ENCODE measurements at regions not wholly inside any gene's neighbourhood (a gene's known extent, or its start where the extent isn't known, plus 50 kb on each side); places are given as distances from the start of the nearest gene placed in this dataset.

DNA sequence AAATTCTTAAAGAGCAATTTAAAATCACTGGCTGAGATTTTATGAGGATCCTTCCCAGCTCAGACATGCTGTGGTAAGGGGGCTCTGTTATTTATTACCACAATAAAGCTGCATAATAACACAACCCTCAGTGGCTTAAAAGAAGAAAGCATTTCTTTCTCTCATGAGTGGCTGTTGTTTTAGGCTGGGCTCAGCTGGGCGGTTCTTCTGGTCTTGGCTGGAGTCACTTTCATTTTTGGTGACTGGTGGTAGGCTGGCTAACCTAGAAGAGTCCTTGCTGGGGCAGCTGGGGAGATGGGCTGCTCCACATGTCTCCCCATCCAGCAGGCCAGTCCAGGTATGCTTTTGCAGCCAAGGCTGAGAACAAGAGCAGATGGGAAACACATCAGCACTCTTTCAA is 113.0 kb upstream of the MSX1 start:
- H3K36me3 ChIP-seq (ENCODE audit: control insufficient read depth in 2 of 3, insufficient read depth in 3 of 3, low read length in 3 of 3) = no peaks in the 10 kb centered on the region
- intact Hi-C loops (cut with DNase I) = no loop called here
- H3K9me3 ChIP-seq (ENCODE audit: control insufficient read depth in 2 of 3, insufficient read depth in 1 of 3, low read length in 3 of 3) = peaks cover 0 to 7% (median 0%) of the 10 kb centered on the region in 3 donors
- no peaks in the 10 kb centered on the region for H3K27me3 ChIP-seq (ENCODE audit: control insufficient read depth, insufficient read depth, low read length)
- no peak overlapping the region for H3K4me3 ChIP-seq (ENCODE audit: low read length in 3 of 3)
- H3K27ac ChIP-seq (ENCODE audit: low read depth in 2 of 2, low read length in 2 of 2) = no peak overlapping the region
- DNase-seq = no peak
- TF ChIP-seq, protein P1, sequence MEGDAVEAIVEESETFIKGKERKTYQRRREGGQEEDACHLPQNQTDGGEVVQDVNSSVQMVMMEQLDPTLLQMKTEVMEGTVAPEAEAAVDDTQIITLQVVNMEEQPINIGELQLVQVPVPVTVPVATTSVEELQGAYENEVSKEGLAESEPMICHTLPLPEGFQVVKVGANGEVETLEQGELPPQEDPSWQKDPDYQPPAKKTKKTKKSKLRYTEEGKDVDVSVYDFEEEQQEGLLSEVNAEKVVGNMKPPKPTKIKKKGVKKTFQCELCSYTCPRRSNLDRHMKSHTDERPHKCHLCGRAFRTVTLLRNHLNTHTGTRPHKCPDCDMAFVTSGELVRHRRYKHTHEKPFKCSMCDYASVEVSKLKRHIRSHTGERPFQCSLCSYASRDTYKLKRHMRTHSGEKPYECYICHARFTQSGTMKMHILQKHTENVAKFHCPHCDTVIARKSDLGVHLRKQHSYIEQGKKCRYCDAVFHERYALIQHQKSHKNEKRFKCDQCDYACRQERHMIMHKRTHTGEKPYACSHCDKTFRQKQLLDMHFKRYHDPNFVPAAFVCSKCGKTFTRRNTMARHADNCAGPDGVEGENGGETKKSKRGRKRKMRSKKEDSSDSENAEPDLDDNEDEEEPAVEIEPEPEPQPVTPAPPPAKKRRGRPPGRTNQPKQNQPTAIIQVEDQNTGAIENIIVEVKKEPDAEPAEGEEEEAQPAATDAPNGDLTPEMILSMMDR (IDR thresholded peaks at IDR 0.05; ENCODE audit: borderline replicate concordance, extremely low read depth, insufficient read depth) = no peak
- H3K9ac ChIP-seq (ENCODE audit: low read length in 3 of 3) = no peak overlapping the region
- H3K4me1 ChIP-seq (ENCODE audit: control insufficient read depth in 2 of 3, insufficient read depth in 2 of 3, low read depth in 1 of 3, low read length in 3 of 3) = no peaks in the 10 kb centered on the region
- no peak for FAIRE-seq

DNA sequence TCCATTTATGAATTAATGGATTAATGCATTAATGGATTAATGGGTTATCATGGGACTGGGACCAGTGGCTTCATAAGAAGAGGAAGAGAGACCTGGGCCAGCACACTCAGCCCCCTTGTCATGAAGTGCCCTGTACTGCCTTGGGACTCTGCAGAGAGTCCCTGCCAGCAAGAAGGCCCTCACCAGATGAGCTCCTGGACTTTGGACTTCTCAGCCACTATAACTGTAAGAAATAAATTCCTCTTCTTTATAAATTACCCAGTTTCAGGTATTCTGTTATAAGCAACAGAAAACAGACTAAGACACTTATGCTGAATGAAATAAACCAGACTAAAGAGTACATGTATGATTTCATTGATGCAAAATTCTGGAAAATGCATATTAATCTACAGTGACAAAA is 119.4 kb upstream of the MSX1 start:
- Histone ChIP-seq H3K27ac (ENCODE audit: low read depth in 2 of 2, low read length in 2 of 2) (no peak overlapping the region), H3K9me3 (ENCODE audit: control insufficient read depth in 2 of 3, insufficient read depth in 1 of 3, low read length in 3 of 3) (no peaks in the 10 kb centered on the region), H3K4me3 (ENCODE audit: low read length in 3 of 3) (no peak overlapping the region), H3K36me3 (ENCODE audit: control insufficient read depth in 2 of 3, insufficient read depth in 3 of 3, low read length in 3 of 3) (no peaks in the 10 kb centered on the region), H3K27me3 (ENCODE audit: control insufficient read depth, insufficient read depth, low read length) (no peaks in the 10 kb centered on the region), H3K9ac (ENCODE audit: low read length in 3 of 3) (no peak overlapping the region), H3K4me1 (ENCODE audit: control insufficient read depth in 2 of 3, insufficient read depth in 2 of 3, low read depth in 1 of 3, low read length in 3 of 3) (peaks cover 0 to 2% (median 0%) of the 10 kb centered on the region in 3 donors)
- DNase-seq (no peak), FAIRE-seq (no peak)
- intact Hi-C loops (cut with DNase I) = no loop called here
- TF ChIP-seq, protein P1 (IDR thresholded peaks at IDR 0.05; ENCODE audit: borderline replicate concordance, extremely low read depth, insufficient read depth) = no peak

DNA sequence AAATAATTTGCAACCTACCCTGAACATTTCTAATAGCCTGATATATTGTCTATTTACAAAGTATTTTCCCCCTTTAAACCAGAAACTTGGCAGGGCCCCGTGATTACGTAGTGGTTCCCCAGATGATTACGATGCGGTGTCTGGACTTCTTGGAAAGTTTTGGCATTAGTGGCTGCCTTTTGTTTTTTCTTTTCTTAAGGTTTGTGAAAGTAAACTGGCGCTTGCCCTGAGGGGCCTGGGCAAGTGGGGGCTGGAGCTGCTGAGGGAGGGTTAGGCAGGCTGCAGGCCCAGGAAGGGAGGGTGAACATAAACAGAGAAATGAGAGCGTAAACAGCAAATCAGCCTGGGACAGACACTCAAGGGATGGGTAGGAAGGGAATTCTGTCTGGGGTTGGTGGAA is 123.6 kb upstream of the MSX1 start:
- intact Hi-C loops (cut with DNase I) = no loop called here
- peak in 2 of 5 donors; percentile 10 to 66 for DNase-seq
- H3K27ac ChIP-seq (ENCODE audit: low read depth in 2 of 2, low read length in 2 of 2) = no peak overlapping the region
- H3K9ac ChIP-seq (ENCODE audit: low read length in 3 of 3) = no peak overlapping the region
- H3K4me1 ChIP-seq (ENCODE audit: control insufficient read depth in 2 of 3, insufficient read depth in 2 of 3, low read depth in 1 of 3, low read length in 3 of 3) = peaks cover 0 to 2% (median 0%) of the 10 kb centered on the region in 3 donors
- TF ChIP-seq, protein P1 (IDR thresholded peaks at IDR 0.05; ENCODE audit: borderline replicate concordance, extremely low read depth, insufficient read depth) = no peak
- peaks cover 0 to 8% (median 0%) of the 10 kb centered on the region in 3 donors for H3K9me3 ChIP-seq (ENCODE audit: control insufficient read depth in 2 of 3, insufficient read depth in 1 of 3, low read length in 3 of 3)
- no peak overlapping the region for H3K4me3 ChIP-seq (ENCODE audit: low read length in 3 of 3)
- H3K27me3 ChIP-seq (ENCODE audit: control insufficient read depth, insufficient read depth, low read length) = no peaks in the 10 kb centered on the region
- H3K36me3 ChIP-seq (ENCODE audit: control insufficient read depth in 2 of 3, insufficient read depth in 3 of 3, low read length in 3 of 3) = no peaks in the 10 kb centered on the region
- FAIRE-seq = no peak

DNA sequence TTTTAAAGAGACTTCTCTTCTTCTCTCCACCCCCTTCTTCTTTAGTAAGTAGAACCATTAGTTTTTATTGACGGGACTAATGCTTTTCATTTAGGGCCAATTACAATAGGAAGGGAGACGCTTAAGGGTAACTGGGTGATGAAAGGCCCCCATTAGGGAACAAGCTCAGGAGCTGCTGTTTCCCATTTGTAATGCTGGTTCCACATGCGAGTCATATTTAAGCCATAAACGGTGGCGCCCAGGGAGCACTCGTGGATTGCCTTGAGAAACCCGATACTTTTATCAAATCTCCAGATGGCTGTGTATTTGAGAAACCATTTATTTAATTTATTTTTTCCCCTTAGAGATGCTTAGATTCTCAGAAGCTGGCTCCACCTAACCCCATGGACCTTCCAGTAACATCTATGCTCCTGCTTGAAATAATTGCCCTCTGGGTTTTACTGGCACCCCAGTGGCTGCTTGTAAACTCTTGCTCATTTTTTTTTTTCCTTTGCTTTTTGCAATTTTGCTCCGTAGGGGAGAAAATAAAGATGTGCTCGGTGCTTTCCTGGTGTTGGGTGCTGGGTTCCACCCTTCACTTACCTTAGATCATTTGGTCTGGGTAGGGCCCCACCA is 124.2 kb upstream of the MSX1 start:
- peaks cover 0 to 8% (median 0%) of the 10 kb centered on the region in 3 donors for H3K9me3 ChIP-seq (ENCODE audit: control insufficient read depth in 2 of 3, insufficient read depth in 1 of 3, low read length in 3 of 3)
- no peak overlapping the region for H3K27ac ChIP-seq (ENCODE audit: low read depth in 2 of 2, low read length in 2 of 2)
- TF ChIP-seq, protein P1 (IDR thresholded peaks at IDR 0.05; ENCODE audit: borderline replicate concordance, extremely low read depth, insufficient read depth) = no peak
- intact Hi-C loops (cut with DNase I) = no loop called here
- no peak overlapping the region for H3K9ac ChIP-seq (ENCODE audit: low read length in 3 of 3)
- H3K4me3 ChIP-seq (ENCODE audit: low read length in 3 of 3) = no peak overlapping the region
- H3K4me1 ChIP-seq (ENCODE audit: control insufficient read depth in 2 of 3, insufficient read depth in 2 of 3, low read depth in 1 of 3, low read length in 3 of 3) = peaks cover 0 to 2% (median 0%) of the 10 kb centered on the region in 3 donors
- DNase-seq (no peak), FAIRE-seq (no peak)
- H3K27me3 ChIP-seq (ENCODE audit: control insufficient read depth, insufficient read depth, low read length) = no peaks in the 10 kb centered on the region
- no peaks in the 10 kb centered on the region for H3K36me3 ChIP-seq (ENCODE audit: control insufficient read depth in 2 of 3, insufficient read depth in 3 of 3, low read length in 3 of 3)
